Stimulated activated CD8-positive, alpha-beta memory T cell treated with anti-CD3 and anti-CD28 coated beads, Interleukin-2, amount 100 ng/mL, for 48 hours (primary cell): ENCODE measurements at regions not wholly inside any gene's neighbourhood (a gene's known extent, or its start where the extent isn't known, plus 50 kb on each side); places are given as distances from the start of the nearest gene placed in this dataset.
"Not testable (repeated sequence)": the region's sequence is repeated elsewhere in the genome, so short reads cannot be mapped to it uniquely, and the experiment has no call there.

Experiments
- DNase-seq, 2 donors: peaks; one replicate each; pipeline ENCODE4 v3.0.0-alpha.2; 2020; ENCODE audit warnings: low read depth in 2 of 2

DNA sequence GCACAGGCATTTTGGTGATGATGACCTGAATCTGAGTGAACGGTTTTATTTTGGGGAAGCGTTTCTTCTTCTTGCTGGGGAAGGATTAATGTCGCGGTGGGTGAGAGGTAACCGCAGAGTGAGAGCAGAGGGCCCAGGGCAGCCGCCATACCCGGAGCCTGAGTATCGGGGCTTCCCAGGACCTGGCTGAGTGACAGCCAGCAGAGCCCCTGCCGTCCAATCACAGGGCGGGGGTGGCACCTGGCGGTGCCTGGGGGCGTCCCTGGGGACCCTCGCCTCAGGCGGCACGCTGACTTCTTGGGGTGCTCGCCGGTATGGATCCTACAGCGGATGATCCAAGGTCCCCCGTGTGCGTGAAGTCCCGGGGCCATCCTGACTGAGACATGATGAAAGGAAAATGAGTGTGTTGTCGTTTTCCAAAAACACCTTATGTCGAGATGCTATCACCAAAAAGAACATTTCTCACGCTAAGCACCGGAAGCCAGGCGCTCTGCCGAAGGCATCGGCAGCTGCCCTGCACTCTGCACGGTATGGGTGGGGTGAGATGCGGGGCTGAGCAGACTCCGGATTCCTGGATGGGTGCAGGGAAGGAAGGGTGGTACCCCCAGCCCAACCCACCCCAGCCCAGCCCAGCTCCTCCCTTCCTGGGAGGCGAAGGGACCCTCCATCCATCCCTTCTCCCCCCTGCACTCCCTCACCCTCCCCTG is 227.9 kb upstream of the SHH start:
- DNase-seq: no peak

DNA sequence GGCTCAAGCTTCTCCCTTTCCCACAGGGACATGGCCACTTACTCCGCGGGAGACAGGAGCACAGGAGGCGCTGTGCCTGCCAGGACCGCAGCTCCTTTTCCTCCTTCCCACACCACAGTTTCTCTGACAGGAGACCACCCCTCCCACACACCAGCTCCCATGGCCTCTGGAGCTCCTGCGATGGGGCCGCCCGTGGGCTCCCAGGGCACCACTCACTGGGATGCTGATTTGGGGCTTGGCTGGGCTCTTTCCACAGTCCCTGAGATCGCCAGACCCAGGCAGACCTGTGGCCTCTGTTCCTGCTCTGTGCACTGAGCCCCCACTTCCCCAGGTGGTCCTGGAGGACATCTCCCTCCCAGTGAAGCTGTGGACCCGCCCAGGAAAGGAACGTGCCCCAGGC is 226.9 kb upstream of the SHH start:
- DNase-seq: no peak

DNA sequence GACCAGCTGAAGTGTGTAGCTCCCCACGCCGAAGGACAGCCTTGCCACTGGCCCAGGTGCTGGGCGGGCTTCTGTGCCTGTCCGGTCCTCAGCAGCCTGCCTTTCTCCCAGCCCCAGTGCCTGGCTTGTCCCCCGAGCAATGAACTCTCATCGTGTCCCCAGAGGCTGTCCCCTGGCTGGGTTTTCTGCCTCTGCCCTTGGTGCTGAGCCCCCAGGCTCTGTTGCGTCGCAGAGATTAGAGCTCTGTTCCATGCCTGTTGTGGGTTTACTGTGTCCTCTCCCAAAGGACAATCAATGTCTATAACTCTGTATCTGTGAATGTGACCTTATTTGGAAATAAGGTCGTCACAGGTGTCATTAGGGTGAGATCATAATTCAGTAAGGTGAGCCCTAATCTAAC is 226.1 kb upstream of the SHH start:
- DNase-seq: no peak

DNA sequence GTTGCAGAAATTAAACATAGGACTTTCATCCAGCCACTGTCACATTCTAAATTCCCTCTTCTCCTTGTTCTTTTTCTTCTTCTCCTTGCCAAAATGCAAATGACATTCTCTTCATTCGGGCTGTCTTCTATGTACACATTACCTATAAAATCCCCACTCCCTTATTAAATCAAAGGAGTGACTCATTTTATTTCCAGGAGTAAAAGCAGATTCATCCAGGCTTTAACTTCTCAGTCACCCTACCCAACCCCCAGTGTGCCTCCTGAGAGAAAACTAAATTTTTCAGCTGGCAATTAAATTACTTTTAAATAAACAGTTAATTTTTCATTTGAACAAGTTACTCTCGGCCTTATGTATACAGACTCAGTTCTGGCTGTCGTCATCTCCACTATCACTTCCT is 223.9 kb upstream of the SHH start:
- DNase-seq: no peak

DNA sequence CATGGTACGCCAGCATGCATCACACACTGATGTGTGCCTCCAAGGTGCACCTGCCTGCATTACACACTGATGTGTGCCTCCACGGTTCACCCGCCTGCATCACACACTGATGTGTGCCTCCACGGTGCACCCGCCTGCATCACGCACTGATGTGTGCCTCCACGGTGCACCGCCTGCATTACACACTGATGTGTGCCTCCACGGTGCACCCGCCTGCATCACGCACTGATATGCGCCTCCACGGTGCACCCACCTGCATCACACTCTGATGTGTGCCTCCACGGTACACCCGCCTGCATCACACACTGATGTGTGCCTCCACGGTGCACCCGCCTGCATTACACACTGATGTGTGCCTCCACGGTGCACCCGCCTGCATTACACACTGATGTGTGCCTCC is 223.1 kb upstream of the SHH start:
- not testable (repeated sequence) for DNase-seq

DNA sequence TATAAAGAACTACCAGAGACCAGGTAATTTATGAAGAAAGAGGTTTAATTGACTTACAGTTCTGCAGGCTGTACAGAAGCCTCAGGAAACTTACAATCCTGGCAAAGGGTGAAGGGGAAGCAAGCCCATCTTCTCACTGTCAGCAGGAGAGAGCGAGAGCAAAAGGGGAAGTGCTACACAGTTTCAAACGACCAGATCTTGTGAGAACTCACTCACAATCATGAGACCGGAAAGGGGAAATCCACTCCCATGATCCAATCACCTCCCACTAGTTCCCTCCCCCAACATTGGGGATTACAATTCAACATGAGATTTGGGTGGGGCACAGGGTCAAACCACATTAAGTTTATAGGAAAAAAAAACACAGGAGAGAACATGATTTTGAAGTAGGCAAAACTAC is 222.1 kb upstream of the SHH start:
- no peak for DNase-seq

DNA sequence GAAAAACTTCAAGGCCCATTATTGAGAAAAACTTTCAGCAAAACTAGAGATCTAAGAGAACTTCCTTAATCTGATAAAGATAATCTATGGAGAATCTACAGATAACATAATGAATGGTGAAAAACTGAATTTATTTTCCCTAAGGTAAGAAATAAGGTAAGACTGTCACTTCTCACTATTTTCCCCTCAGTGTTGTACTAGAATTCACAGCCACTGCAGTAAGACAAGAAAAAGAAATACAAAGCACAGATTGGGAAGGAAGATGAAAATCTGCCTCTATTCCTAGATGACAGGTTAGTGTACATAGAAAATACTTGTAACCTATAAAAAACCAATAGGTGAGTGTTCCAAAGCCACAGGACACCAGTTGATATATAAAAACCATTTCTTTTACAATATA is 220.7 kb upstream of the SHH start:
- no peak for DNase-seq

DNA sequence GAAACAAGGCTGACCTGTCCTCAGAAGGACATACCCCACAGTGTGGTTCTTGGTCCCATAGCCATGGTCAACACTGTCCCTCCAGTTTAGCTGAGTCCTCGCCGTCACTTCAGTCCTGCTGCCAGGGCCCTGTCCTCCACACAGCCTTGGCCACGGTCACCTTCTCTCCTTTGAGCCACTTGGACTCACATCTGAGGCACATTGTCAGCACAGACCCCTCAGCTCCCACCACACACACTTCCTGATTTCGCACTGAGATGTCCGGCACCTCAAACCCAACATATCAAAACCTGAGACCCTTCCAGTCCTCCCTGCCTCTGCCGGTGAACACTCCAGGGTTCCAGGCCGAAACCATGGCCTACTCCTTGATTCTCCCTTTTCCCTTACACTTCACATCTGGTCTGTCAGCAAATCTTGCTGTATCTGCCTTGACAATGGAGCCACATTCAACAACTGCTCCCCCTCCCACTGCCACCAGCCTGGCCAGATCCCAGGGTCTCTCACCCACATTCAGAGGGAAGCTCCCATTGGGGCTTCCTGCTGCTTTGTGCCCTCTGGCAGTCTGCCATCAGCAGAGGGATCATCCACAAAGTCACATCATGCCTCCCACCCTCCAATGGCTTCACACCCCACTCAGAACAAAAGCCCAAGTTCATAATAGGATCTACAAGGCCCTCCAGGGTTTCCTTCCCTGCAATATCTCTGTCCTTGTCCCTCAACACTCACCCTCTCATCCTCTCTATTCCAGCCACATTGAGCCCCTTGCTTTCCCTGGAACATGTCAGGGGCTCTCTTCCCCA is 219.6 kb upstream of the SHH start:
- DNase-seq: no peak

DNA sequence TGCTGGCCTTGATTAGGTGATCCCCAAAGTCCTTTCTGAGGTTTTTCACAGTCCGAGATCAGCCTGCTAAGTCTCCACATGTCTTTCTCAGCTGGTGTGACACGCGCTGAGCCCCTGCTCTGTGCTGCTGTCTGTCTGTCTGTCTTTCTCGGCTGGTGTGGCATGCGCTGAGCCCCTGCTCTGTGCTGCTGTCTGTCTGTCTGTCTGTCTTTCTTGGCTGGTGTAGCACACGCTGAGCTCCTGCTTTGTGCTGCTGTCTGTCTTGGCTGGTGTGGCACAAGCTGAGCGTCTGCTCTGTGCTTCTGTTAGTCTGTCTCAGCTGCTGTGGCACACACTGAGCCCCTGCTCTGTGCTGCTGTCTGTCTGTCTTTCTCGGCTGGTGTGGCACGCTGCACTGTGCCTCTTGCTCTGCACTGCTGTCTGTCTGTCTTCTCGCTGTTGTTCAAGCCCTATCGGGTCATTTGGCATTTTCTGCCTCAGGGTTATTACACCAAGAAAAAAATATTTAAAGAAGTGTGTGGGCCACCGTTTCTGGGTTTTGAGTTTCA is 217.3 kb upstream of the SHH start:
- no peak for DNase-seq

DNA sequence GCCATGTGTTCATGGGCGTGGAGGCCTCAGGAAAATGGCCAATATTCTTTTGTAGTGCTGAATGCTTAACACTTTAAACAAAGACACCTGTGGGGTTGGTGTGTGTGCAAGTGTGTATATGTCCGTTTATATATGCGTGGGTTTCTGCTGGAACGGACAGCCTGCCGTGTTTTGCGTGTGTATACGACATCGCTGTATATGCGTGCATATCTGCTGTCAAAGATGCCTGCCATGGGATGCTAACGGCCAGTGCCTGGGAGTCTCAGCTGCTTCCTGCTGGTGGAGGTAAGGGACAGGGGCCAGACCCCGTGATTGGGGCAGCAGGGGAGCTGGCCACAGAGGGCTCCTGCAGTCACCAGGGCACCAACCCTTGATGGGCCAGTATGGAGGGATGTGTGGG is 216.3 kb upstream of the SHH start:
- no peak for DNase-seq

DNA sequence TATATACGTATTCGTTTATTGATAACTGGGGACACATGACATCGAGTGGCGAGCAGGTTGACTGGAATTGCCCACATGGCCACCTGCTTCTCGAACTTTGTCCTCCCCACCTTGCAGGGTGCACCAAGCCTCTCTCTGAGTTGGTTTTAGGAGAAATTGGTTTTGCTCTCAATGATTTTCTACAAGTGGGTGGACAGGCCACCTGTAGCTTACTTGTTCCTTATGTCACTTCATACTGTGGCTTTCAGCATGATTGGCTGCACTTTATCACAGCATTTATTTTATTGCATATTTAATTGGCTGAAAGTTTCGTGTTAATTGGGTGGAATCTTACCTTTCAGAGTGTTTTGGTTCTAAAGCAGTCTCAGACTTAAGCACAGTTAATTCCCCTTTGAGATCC is 215.6 kb upstream of the SHH start:
- no peak for DNase-seq

DNA sequence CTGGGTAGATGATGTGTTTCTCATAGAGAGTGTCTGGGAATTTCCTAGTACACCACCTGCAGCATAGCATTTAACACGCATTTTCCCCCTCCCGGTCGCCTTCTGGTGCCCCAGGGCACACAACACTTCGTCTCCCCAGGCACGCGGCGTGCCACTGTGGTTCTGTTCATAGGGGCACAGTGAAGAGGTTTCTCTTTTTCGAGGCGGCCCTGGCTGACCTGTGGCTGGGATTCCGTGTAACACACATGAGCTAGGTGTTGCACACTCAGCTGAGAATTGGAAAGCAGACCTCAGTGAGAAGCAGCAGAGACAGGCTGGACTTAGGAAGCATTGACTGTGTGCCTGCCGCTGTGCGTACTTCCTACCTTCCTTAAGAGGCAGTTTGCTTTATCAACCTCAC is 214.3 kb upstream of the SHH start:
- no peak for DNase-seq

DNA sequence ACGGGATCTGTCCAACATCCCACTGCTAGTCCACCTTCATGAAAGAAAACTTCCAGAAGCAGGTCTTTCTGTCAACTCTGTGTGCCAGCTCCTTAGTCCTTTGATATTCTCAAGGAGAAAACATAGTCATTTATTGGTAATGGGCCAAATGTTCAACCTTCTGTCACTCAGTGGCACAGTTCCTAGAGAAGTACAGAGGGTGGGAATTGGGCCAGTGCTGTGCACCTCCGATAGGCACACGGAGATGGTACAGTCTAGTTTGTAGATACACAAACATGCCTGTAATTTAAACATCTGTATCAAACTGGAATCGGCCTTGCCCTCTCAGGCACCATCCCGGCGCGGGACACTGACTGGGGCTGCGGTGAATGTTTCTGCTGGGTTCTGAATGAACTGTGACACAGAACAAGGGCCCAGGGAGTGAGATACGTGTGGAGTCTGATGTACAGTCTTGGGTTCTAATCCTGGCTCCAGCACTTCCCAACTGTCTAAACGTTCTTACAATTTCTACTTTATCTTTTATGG is 213.9 kb upstream of the SHH start:
- no peak for DNase-seq

DNA sequence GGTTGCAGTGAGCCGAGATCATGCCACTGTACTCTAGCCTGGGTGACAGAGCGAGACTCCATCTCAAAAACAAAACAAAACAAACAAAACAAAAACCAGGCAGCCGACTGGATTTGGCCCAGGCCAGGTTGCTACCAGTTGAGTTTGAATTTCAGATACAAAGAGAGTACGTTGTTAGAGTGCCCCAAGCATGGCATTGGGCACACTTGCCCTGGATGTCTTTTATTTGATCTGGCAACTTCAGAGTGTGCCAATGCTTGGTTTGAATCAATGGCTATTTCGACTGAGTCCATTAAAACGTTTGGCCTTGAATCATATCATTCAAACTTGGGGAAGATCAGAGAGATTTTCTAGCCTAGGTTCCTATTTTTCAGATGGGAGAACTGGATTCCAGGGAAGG is 213.4 kb upstream of the SHH start:
- no peak for DNase-seq

DNA sequence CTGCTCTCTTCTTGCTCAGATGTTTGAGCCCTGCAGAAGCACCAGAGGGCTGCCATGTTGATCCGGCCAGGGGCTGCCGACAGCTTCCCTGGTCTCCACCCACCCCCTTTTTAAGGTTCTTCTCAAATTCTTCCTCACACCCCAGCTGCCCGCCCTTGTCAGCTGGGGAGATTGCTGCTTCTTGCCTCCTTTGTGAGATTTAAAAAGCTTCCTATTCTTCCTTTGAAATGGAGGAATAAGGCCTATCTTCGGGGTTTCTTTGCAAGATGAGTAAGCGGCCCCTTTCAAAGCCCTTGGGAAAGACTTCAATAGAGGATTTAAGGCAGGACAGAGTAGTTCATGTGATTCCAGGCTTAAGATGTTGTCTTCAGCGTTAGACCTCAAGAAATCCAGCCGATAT is 211.9 kb upstream of the SHH start:
- no peak for DNase-seq

DNA sequence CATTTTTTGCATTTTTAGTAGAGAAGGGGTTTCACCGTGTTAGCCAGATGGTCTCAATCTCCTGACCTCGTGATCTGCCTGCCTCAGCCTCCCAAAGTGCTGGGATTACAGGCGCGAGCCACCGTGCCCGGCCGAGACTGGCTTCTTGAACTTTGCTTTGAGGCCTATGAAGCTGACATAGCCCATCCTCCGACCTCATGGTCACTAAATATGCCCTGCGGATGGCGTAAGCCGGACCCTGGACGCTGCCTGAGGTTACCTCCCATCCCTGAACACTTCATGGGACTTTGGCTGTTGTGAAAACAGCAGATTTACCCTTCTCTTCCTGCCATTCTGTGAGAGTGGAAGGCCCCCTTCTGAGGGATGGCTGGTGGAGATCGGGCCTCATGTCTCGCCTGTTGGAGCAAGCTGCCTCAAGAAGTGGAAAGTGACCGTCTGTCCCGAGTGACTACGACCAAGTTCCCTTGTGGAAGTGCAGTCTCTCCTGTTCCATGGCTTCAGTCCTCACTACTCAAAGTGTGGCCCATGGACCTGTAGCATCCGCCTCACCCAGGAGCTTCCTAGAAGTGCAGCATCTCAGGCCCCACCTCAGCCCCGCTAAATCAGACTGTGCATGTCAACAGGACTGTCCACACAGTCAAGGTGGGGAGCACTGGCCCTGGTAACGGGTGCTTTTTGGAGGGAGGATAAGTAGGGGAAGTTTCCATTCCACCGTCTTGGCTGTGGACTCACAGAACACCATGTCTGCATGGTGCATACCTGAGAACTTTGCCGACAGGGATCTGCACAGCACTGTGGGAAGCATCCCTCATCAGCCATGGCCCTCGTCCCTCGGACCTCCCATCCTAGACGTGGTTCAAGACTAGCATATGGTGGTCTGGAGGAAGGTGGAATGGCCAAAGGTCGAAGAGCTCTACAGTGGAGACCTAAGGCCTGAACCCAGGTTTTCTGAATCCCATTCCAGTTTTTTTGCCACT is 210.5 kb upstream of the SHH start:
- no peak for DNase-seq

DNA sequence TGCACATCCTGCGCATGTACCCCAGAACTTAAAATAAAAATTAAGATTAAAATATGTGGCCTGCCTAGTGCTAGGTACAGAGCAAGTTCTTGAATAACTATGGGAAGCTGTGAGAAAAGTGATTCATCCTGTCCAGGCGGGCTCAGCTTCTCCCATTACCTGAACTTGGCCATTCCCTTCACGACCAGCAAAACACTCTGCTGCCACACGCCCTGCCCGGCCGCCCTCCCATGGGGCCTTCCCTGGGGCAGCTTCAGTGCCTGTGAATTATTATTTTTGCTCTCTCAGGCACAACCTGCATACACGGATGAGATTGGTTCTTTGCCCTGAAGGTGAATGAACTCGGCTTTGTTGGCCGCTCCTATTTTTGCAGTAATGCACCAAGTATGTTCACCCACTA is 209.2 kb upstream of the SHH start:
- DNase-seq: no peak

DNA sequence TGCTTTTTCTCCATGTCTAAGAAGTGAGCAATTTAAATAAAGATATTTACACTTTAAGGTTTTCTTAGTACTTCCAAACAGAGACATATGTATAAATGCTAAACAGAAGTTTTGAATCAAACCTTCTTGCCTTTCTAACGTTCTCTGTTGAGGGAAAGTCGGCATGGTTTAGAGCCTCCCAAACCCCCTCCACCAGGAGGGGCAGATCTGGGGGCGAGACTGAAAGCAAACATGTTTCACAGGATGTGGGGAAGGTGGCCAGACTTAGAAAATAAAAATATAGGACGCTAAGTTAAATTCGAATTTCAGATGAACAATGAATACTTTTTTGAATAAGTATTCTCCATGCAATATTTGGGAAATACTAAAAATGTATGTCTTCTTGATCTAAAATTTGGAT is 208.3 kb upstream of the SHH start:
- no peak for DNase-seq

DNA sequence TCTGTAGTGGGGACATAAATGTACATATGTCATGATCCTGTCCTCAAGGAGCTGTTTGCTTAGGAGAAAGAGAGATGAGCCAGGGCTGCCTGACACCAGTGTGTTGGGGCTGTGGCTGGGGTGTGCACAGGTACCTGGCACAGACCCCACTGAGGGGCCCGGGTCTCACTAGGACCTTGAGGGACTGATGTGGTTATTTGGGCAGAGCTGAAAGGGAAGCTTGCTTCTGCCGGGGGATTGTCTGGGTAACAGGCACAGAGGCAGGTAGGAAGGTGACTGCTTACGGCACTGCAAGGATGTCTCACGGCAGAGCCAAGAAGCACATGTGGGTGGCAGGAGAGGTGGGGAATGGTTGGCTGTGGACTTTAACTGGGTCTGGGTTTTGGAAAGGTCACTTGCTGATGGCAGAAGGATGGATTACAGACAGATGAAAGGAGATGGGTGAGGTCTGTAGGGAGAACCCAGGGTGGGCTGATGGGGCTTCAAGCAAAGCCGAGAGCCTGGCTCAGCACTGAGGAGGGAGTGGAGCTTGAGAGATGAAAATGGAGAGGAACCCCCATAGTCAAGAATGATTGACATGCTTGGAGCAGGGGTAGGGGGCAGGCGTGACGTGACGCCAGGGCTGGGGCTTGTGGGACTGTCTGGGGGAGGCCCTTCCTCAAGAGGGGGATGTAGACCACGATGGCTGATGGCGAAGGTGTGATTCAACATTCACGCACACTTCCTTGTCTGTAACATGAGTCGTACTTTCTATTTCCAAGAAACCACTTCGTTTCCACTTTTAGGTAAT is 207.7 kb upstream of the SHH start:
- DNase-seq: no peak

DNA sequence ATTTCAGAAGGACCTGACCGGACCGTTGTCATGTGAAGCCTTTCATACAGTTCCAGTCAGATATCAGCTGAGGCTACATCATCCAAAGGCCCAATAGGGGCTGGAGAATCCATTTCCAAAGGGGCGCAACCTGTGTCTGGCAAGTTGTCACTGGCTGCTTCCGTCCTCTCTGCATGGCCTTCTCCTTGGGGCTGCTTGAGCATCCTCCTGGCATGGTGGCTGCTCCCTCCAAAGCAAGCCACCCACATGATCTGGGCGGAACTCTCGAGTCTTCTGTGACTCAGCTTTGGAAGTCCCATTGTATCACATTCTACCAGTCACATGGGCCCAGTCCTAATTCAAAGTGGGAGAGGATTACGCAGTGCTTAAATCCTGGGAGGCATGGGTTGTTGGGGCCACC is 207.0 kb upstream of the SHH start:
- no peak for DNase-seq
